ENCODE measurements at regions not wholly inside any gene's neighbourhood (a gene's known extent, or its start where the extent isn't known, plus 50 kb on each side); places are given as distances from the start of the nearest gene placed in this dataset.

- TF ChIP-seq CTCF (conservative IDR thresholded peaks at IDR 0.05; ENCODE audit: low read depth, low read length): no peak
- peak; percentile 91 for TF ChIP-seq MAFK (IDR thresholded peaks at IDR 0.05; ENCODE audit: low read depth, low read length)
- TF ChIP-seq USF2 (IDR thresholded peaks at IDR 0.05; ENCODE audit: low read depth, low read length): no peak
- TF ChIP-seq SMC3 (IDR thresholded peaks at IDR 0.05; ENCODE audit: low read depth, low read length): no peak
- TF ChIP-seq FOS (IDR thresholded peaks at IDR 0.05; ENCODE audit: low read depth, low read length): no peak
- TF ChIP-seq RFX5 (IDR thresholded peaks at IDR 0.05; ENCODE audit: low read depth, low read length): no peak
- TF ChIP-seq, protein P1, sequence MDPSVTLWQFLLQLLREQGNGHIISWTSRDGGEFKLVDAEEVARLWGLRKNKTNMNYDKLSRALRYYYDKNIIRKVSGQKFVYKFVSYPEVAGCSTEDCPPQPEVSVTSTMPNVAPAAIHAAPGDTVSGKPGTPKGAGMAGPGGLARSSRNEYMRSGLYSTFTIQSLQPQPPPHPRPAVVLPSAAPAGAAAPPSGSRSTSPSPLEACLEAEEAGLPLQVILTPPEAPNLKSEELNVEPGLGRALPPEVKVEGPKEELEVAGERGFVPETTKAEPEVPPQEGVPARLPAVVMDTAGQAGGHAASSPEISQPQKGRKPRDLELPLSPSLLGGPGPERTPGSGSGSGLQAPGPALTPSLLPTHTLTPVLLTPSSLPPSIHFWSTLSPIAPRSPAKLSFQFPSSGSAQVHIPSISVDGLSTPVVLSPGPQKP (IDR thresholded peaks at IDR 0.05; ENCODE audit: borderline replicate concordance, low read depth, low read length): no peak
- no peak for TF ChIP-seq CEBPB (IDR thresholded peaks at IDR 0.05; ENCODE audit: low read depth, low read length)
- no peak for TF ChIP-seq POLR2A (IDR thresholded peaks at IDR 0.05; ENCODE audit: low read depth, low read length)
- no peak for TF ChIP-seq MAZ (IDR thresholded peaks at IDR 0.05; ENCODE audit: borderline replicate concordance, low read depth, low read length)
- no peak for TF ChIP-seq RCOR1 (IDR thresholded peaks at IDR 0.05; ENCODE audit: insufficient replicate concordance, low read length)
Measured at GRCh38 chr4:120236873-120237272, 170.2 kb upstream of the MAD2L1 start.

Data from IMR-90 (cell line).